Activated T-helper 1 cell treated with anti-CD3 and anti-CD28 coated beads, Interleukin-12 subunit alpha, Interleukin-12 subunit beta, Interleukin-2, Interleukin-4 antibody, amounts not matched to agents 30 ng/mL and 10 ng/mL and 1 ng/mL, durations not matched to agents 14 hours and 24 hours and 36 hours (primary cell): ENCODE measurements at regions not wholly inside any gene's neighbourhood (a gene's known extent, or its start where the extent isn't known, plus 50 kb on each side); places are given as distances from the start of the nearest gene placed in this dataset.

Experiments used
- DNase-seq: peaks from one replicate; pipeline ENCODE4 v3.0.0; 2021; ENCODE audit warnings: low spot score
- H3K27ac Mint-ChIP-seq: one replicate; pipeline ENCODE4 v1.8.0; 2021; ENCODE audit warnings: mild to moderate bottlenecking, mixed read lengths
- H3K27me3 Mint-ChIP-seq: one replicate; pipeline ENCODE4 v1.8.0; 2022; ENCODE audit warnings: mild to moderate bottlenecking, moderate library complexity, mixed read lengths; ENCODE audit not compliant: insufficient read depth
- H3K36me3 Mint-ChIP-seq: one replicate; pipeline ENCODE4 v1.8.0; 2021; ENCODE audit warnings: low read depth, mixed read lengths
- H3K4me1 Mint-ChIP-seq: one replicate; pipeline ENCODE4 v1.8.0; 2021; ENCODE audit warnings: low read depth, mixed read lengths
- H3K4me3 Mint-ChIP-seq: one replicate; pipeline ENCODE4 v1.8.0; 2021; ENCODE audit warnings: mild to moderate bottlenecking, moderate library complexity, mixed read lengths
- H3K9me3 Mint-ChIP-seq: one replicate; pipeline ENCODE4 v1.8.0; 2021; ENCODE audit warnings: mixed read lengths
- intact Hi-C: fragments of 100-400 bp; cut with micrococcal nuclease; formaldehyde crosslinking; loops from one replicate; pipeline ENCODE4 v1.15.1; 2024

GRCh38 chr6:147078602-147079001 is 125.6 kb upstream of the STXBP5 start:
- intact Hi-C loops = no loop called here
- no peak overlapping the region for H3K4me3 Mint-ChIP-seq
- no peak overlapping the region for H3K27ac Mint-ChIP-seq

GRCh38 chr6:147080225-147080624 is 124.0 kb upstream of the STXBP5 start:
- no peak overlapping the region for H3K27ac Mint-ChIP-seq
- H3K9me3 Mint-ChIP-seq = no peaks in the 10 kb centered on the region
- peaks cover 5% of the 10 kb centered on the region for H3K4me1 Mint-ChIP-seq

More at GRCh38 chr6:147078602-147079001, 125.6 kb upstream of the STXBP5 start:
- H3K9me3 Mint-ChIP-seq = no peaks in the 10 kb centered on the region
- DNase-seq = no peak
- no peaks in the 10 kb centered on the region for H3K4me1 Mint-ChIP-seq
- H3K36me3 Mint-ChIP-seq = no peaks in the 10 kb centered on the region
- H3K27me3 Mint-ChIP-seq = no peaks in the 10 kb centered on the region

GRCh38 chr6:147081076-147081609 is 123.1 kb upstream of the STXBP5 start:
- Mint-ChIP-seq H3K4me1 (peaks cover 5% of the 10 kb centered on the region), H3K27me3 (no peaks in the 10 kb centered on the region), H3K27ac (no peak overlapping the region), H3K4me3 (no peak overlapping the region), H3K36me3 (no peaks in the 10 kb centered on the region), H3K9me3 (no peaks in the 10 kb centered on the region)
- intact Hi-C loops = no loop called here
- no peak for DNase-seq

More at GRCh38 chr6:147080225-147080624, 124.0 kb upstream of the STXBP5 start:
- DNase-seq = no peak
- no peaks in the 10 kb centered on the region for H3K27me3 Mint-ChIP-seq
- intact Hi-C loops = no loop called here
- H3K36me3 Mint-ChIP-seq = no peaks in the 10 kb centered on the region
- H3K4me3 Mint-ChIP-seq = no peak overlapping the region

- Mint-ChIP-seq H3K27me3 (no peaks in the 10 kb centered on the region), H3K4me3 (no peak overlapping the region), H3K9me3 (no peaks in the 10 kb centered on the region), H3K27ac (no peak overlapping the region), H3K4me1 (peaks cover 5% of the 10 kb centered on the region), H3K36me3 (no peaks in the 10 kb centered on the region)
- DNase-seq = no peak
- intact Hi-C loops = no loop called here
These were observed 116.6 kb upstream of the STXBP5 start for GRCh38 chr6:147087641-147088040.

- Mint-ChIP-seq H3K9me3 (no peaks in the 10 kb centered on the region), H3K4me3 (no peak overlapping the region), H3K27ac (no peak overlapping the region), H3K4me1 (peaks cover 4% of the 10 kb centered on the region), H3K36me3 (no peaks in the 10 kb centered on the region), H3K27me3 (no peaks in the 10 kb centered on the region)
- intact Hi-C loops = no loop called here
- no peak for DNase-seq
These were observed 115.4 kb upstream of the STXBP5 start for GRCh38 chr6:147088861-147089260.

GRCh38 chr6:147095316-147095715 is 108.9 kb upstream of the STXBP5 start:
- intact Hi-C loops = no loop called here
- no peaks in the 10 kb centered on the region for H3K27me3 Mint-ChIP-seq
- no peak overlapping the region for H3K27ac Mint-ChIP-seq
- no peak for DNase-seq
- H3K9me3 Mint-ChIP-seq = no peaks in the 10 kb centered on the region
- no peak overlapping the region for H3K4me3 Mint-ChIP-seq
- H3K36me3 Mint-ChIP-seq = no peaks in the 10 kb centered on the region
- no peaks in the 10 kb centered on the region for H3K4me1 Mint-ChIP-seq

GRCh38 chr6:147099974-147100373 is 104.2 kb upstream of the STXBP5 start:
- peaks cover 4% of the 10 kb centered on the region for H3K4me1 Mint-ChIP-seq
- no peak for DNase-seq
- H3K27me3 Mint-ChIP-seq = no peaks in the 10 kb centered on the region
- H3K27ac Mint-ChIP-seq = no peak overlapping the region
- no peak overlapping the region for H3K4me3 Mint-ChIP-seq
- intact Hi-C loops = no loop called here
- no peaks in the 10 kb centered on the region for H3K9me3 Mint-ChIP-seq
- H3K36me3 Mint-ChIP-seq = no peaks in the 10 kb centered on the region

- intact Hi-C loops = no loop called here
- DNase-seq = no peak
- no peaks in the 10 kb centered on the region for H3K36me3 Mint-ChIP-seq
- H3K9me3 Mint-ChIP-seq = no peaks in the 10 kb centered on the region
- H3K27me3 Mint-ChIP-seq = no peaks in the 10 kb centered on the region
- peaks cover 13% of the 10 kb centered on the region for H3K4me1 Mint-ChIP-seq
- no peak overlapping the region for H3K27ac Mint-ChIP-seq
- H3K4me3 Mint-ChIP-seq = no peak overlapping the region
These were observed 101.2 kb upstream of the STXBP5 start for GRCh38 chr6:147103007-147103406.

GRCh38 chr6:147103694-147104093 is 100.5 kb upstream of the STXBP5 start:
- no peak overlapping the region for H3K27ac Mint-ChIP-seq
- no peaks in the 10 kb centered on the region for H3K9me3 Mint-ChIP-seq
- intact Hi-C loops = no loop called here
- H3K4me3 Mint-ChIP-seq = no peak overlapping the region
- H3K4me1 Mint-ChIP-seq = peaks cover 13% of the 10 kb centered on the region
- H3K27me3 Mint-ChIP-seq = no peaks in the 10 kb centered on the region
- no peaks in the 10 kb centered on the region for H3K36me3 Mint-ChIP-seq
- no peak for DNase-seq

GRCh38 chr6:147105786-147106185 is 98.4 kb upstream of the STXBP5 start:
- no peaks in the 10 kb centered on the region for H3K36me3 Mint-ChIP-seq
- intact Hi-C loops = no loop called here
- no peak overlapping the region for H3K4me3 Mint-ChIP-seq
- no peak overlapping the region for H3K27ac Mint-ChIP-seq
- no peaks in the 10 kb centered on the region for H3K9me3 Mint-ChIP-seq
- peaks cover 26% of the 10 kb centered on the region for H3K4me1 Mint-ChIP-seq
- DNase-seq = no peak
- no peaks in the 10 kb centered on the region for H3K27me3 Mint-ChIP-seq

- Mint-ChIP-seq H3K4me3 (no peak overlapping the region), H3K4me1 (peaks cover 26% of the 10 kb centered on the region), H3K9me3 (no peaks in the 10 kb centered on the region), H3K36me3 (no peaks in the 10 kb centered on the region), H3K27ac (no peak overlapping the region), H3K27me3 (no peaks in the 10 kb centered on the region)
- no peak for DNase-seq
- intact Hi-C loops = no loop called here
These were observed 97.3 kb upstream of the STXBP5 start for GRCh38 chr6:147106759-147107401.

GRCh38 chr6:147108259-147108910 is 95.8 kb upstream of the STXBP5 start:
- Mint-ChIP-seq H3K9me3 (no peaks in the 10 kb centered on the region), H3K27ac (no peak overlapping the region), H3K4me3 (no peak overlapping the region), H3K27me3 (no peaks in the 10 kb centered on the region), H3K36me3 (no peaks in the 10 kb centered on the region), H3K4me1 (peaks cover 26% of the 10 kb centered on the region)
- intact Hi-C loops = no loop called here
- DNase-seq = no peak

GRCh38 chr6:147109707-147110106 is 94.5 kb upstream of the STXBP5 start:
- Mint-ChIP-seq H3K27ac (no peak overlapping the region), H3K27me3 (no peaks in the 10 kb centered on the region), H3K9me3 (no peaks in the 10 kb centered on the region), H3K4me1 (peaks cover 21% of the 10 kb centered on the region), H3K4me3 (no peak overlapping the region), H3K36me3 (no peaks in the 10 kb centered on the region)
- intact Hi-C loops = no loop called here
- no peak for DNase-seq
